ENCODE measurements at regions not wholly inside any gene's neighbourhood (a gene's known extent, or its start where the extent isn't known, plus 50 kb on each side); places are given as distances from the start of the nearest gene placed in this dataset.

GRCh38 chr9:95724253-95724991 lies 151.1 kb upstream of the ERCC6L2 start (continued):
- TF ChIP-seq ZNF18 (CRISPR knock-in tag; IDR thresholded peaks at IDR 0.05; ENCODE audit: insufficient replicate concordance) (no peak), SOX13 (IDR thresholded peaks at IDR 0.05) (peak; percentile 72; the same call in 1 of the 2 replicates), SOX13 (CRISPR knock-in tag; conservative IDR thresholded peaks at IDR 0.05 in 1 of 2, IDR thresholded peaks at IDR 0.05 in 1 of 2) (peak in 1 of 2 experiments; percentile 79; a peak in 2 of 4 replicates), ATM (IDR thresholded peaks at IDR 0.05; ENCODE audit: borderline replicate concordance) (no peak), CCDC6 (CRISPR knock-in tag; IDR thresholded peaks at IDR 0.05) (no peak), KLF9 (CRISPR knock-in tag; IDR thresholded peaks at IDR 0.05; ENCODE audit: low read depth) (0 out of 2 replicates have a peak, but pooled peaks have one; percentile 20), FOXK2 (IDR thresholded peaks at IDR 0.05) (no peak), RBFOX2 (IDR thresholded peaks at IDR 0.05; ENCODE audit: low read depth, low read length) (no peak), KLF12 (CRISPR knock-in tag; IDR thresholded peaks at IDR 0.05; ENCODE audit: borderline replicate concordance) (no peak), HOXA5 (CRISPR knock-in tag; IDR thresholded peaks at IDR 0.05) (no peak), NR3C1 (CRISPR knock-in tag; IDR thresholded peaks at IDR 0.05) (no peak), ELF3 (CRISPR knock-in tag; IDR thresholded peaks at IDR 0.05) (peak; percentile 98), ZNF292 (CRISPR knock-in tag; IDR thresholded peaks at IDR 0.05; ENCODE audit: borderline replicate concordance, low read depth) (no peak), SAFB2 (CRISPR knock-in tag; IDR thresholded peaks at IDR 0.05; ENCODE audit: borderline replicate concordance, low read depth) (no peak; the same call in 1 of the 2 replicates), ZNF550 (CRISPR knock-in tag; IDR thresholded peaks at IDR 0.05; ENCODE audit: borderline replicate concordance) (no peak), GLI4 (CRISPR knock-in tag; IDR thresholded peaks at IDR 0.05; ENCODE audit: borderline replicate concordance) (no peak), ZNF451 (CRISPR knock-in tag; IDR thresholded peaks at IDR 0.05) (no peak), PPARG (CRISPR knock-in tag; conservative IDR thresholded peaks at IDR 0.05) (peak; percentile 79), NFATC3 (CRISPR knock-in tag; IDR thresholded peaks at IDR 0.05) (no peak), MTA3 (CRISPR knock-in tag; IDR thresholded peaks at IDR 0.05) (no peak), ZNF724P (CRISPR knock-in tag; IDR thresholded peaks at IDR 0.05; ENCODE audit: borderline replicate concordance) (no peak), HNF1A (IDR thresholded peaks at IDR 0.05; ENCODE audit: low read depth) (no peak), HNF1A (CRISPR knock-in tag; IDR thresholded peaks at IDR 0.05; ENCODE audit: borderline replicate concordance) (peak; percentile 48; the same call in 1 of the 2 replicates), POGK (CRISPR knock-in tag; conservative IDR thresholded peaks at IDR 0.05) (peak; percentile 93)

Measured in HepG2 (cell line).